ENCODE measurements at regions not wholly inside any gene's neighbourhood (a gene's known extent, or its start where the extent isn't known, plus 50 kb on each side); places are given as distances from the start of the nearest gene placed in this dataset.

DNA sequence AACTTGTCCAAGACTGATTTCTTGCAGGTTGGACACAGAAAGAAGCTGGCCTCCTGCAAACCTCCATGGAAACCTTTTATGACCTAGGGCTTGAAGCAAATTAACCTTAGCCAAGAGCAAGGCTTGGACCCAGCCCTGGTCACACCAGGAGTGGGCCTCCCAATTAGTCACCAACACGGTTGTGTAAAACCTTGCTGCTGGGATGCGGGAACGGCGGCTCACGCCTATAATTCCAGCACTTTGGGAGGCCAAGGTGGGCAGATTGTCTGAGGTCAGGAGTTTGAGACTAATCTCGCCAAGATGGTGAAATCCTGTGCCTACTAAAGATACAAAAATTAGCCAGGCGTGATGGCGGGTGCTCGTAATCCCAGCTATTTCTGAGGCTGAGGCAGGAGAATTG, 419.9 kb downstream of the AASDHPPT start:
- no peak overlapping the region for H3K4me3 ChIP-seq (ENCODE audit: low read length)
- no peaks in the 10 kb centered on the region for H3K36me3 ChIP-seq (ENCODE audit: low read depth, low read length)
- no peak overlapping the region for H2AFZ ChIP-seq (ENCODE audit: low read length)
- H3F3A ChIP-seq (ENCODE audit: low read length, unreplicated experiment): no peaks in the 10 kb centered on the region
- BruUV-seq (replicated peaks): no TSS peak
- H3K27ac ChIP-seq (ENCODE audit: low read length): no peak overlapping the region
- no peak for ATAC-seq
- intact Hi-C loops (cut with micrococcal nuclease): loop anchor here (10.0 kb wide), 2 partner anchors 207 to 537 kb away; no protein-coding TSS in a partner anchor
- no peaks in the 10 kb centered on the region for H4K20me1 ChIP-seq (ENCODE audit: low read length)
- no peaks in the 10 kb centered on the region for H3K27me3 ChIP-seq (ENCODE audit: low read length)
- H3K9ac ChIP-seq (ENCODE audit: low read length): no peak overlapping the region
- no peak overlapping the region for H3K4me2 ChIP-seq (ENCODE audit: low read length)
- DNase-seq: no peak
- ChIA-PET POLR2A (ENCODE audit: unreplicated experiment) (no interaction called here), CTCF (no interaction called here)
- H3K4me1 ChIP-seq (ENCODE audit: insufficient read depth, low read length): peaks cover 39% of the 10 kb centered on the region
- no peak for TF ChIP-seq EZH2 (IDR thresholded peaks at IDR 0.05; ENCODE audit: low read length, unreplicated experiment)
- no peaks in the 10 kb centered on the region for H3K9me2 ChIP-seq (replicated peaks; ENCODE audit: low read length)
- H3K79me2 ChIP-seq (ENCODE audit: low read length): no peaks in the 10 kb centered on the region
- H3K9me3 ChIP-seq (ENCODE audit: low read length): no peaks in the 10 kb centered on the region

DNA sequence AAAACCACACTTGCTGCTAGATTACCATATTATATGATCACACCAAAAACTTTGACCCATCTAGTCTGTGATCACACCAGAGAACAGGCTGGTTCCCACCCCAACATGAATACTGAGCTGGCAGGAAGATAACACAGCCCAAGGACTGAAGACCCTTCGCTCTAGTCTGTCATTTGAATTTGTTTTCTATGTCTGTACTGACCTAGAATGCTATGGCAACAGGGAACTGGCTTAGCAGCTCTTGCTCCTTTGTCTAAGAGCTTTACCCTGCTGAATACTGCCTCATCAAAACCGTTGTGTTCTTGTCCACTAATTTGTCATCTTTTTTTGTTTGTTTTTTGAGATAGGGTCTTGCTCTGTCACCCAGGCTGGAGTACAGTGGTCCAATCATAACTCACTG, 420.4 kb downstream of the AASDHPPT start:
- H3K79me2 ChIP-seq (ENCODE audit: low read length): no peaks in the 10 kb centered on the region
- no peak overlapping the region for H3K4me3 ChIP-seq (ENCODE audit: low read length)
- DNase-seq (no peak), ATAC-seq (no peak)
- H2AFZ ChIP-seq (ENCODE audit: low read length): no peak overlapping the region
- no peaks in the 10 kb centered on the region for H3K27me3 ChIP-seq (ENCODE audit: low read length)
- H3K4me1 ChIP-seq (ENCODE audit: insufficient read depth, low read length): peaks cover 39% of the 10 kb centered on the region
- no TSS peak for BruUV-seq (replicated peaks)
- CTCF ChIA-PET: no interaction called here
- intact Hi-C loops (cut with micrococcal nuclease): loop anchor here (10.0 kb wide), 2 partner anchors 207 to 537 kb away; no protein-coding TSS in a partner anchor
- TF ChIP-seq EZH2 (IDR thresholded peaks at IDR 0.05; ENCODE audit: low read length, unreplicated experiment): no peak
- TF ChIP-seq CTCF (conservative IDR thresholded peaks at IDR 0.05; ENCODE audit: low read depth, low read length): no peak
- no peak for TF ChIP-seq EZH2phosphoT487 (IDR thresholded peaks at IDR 0.05; ENCODE audit: borderline replicate concordance, low read length)
- no peaks in the 10 kb centered on the region for H4K20me1 ChIP-seq (ENCODE audit: low read length)
- H3K9ac ChIP-seq (ENCODE audit: low read length): no peak overlapping the region
- no peaks in the 10 kb centered on the region for H3F3A ChIP-seq (ENCODE audit: low read length, unreplicated experiment)
- POLR2A ChIA-PET (ENCODE audit: unreplicated experiment): no interaction called here
- no peak overlapping the region for H3K4me2 ChIP-seq (ENCODE audit: low read length)
- H3K9me2 ChIP-seq (replicated peaks; ENCODE audit: low read length): no peaks in the 10 kb centered on the region
- H3K27ac ChIP-seq (ENCODE audit: low read length): no peak overlapping the region
- no peaks in the 10 kb centered on the region for H3K9me3 ChIP-seq (ENCODE audit: low read length)
- H3K36me3 ChIP-seq (ENCODE audit: low read depth, low read length): no peaks in the 10 kb centered on the region

DNA sequence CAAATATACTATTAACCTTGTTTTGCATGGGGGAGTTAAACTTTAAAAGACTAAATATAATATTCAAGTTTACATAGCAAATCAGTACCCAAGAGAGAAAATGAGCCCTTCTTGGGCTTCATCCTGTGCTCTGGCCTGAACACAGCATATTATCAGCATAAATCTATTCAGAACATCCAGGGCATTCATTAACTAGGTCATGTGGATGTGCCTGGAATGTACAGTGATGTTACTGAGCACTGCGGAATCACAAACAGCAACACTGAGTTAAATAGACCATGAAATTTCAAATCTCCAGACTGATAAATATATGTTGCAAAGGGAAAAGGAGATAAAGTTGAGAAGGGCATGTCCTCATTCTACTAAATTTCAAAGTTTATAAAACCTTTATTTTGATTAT, 426.4 kb downstream of the AASDHPPT start:
- Histone ChIP-seq H3K4me2 (ENCODE audit: low read length) (no peak overlapping the region), H3K9me2 (replicated peaks; ENCODE audit: low read length) (no peaks in the 10 kb centered on the region), H3K36me3 (ENCODE audit: low read depth, low read length) (no peaks in the 10 kb centered on the region), H3K27me3 (ENCODE audit: low read length) (no peaks in the 10 kb centered on the region), H3F3A (ENCODE audit: low read length, unreplicated experiment) (no peaks in the 10 kb centered on the region), H3K4me1 (ENCODE audit: insufficient read depth, low read length) (no peaks in the 10 kb centered on the region), H3K27ac (ENCODE audit: low read length) (no peak overlapping the region), H2AFZ (ENCODE audit: low read length) (no peak overlapping the region), H3K9ac (ENCODE audit: low read length) (no peak overlapping the region), H4K20me1 (ENCODE audit: low read length) (no peaks in the 10 kb centered on the region), H3K9me3 (ENCODE audit: low read length) (no peaks in the 10 kb centered on the region), H3K79me2 (ENCODE audit: low read length) (no peaks in the 10 kb centered on the region), H3K4me3 (ENCODE audit: low read length) (no peak overlapping the region)
- ChIA-PET CTCF (no interaction called here), POLR2A (ENCODE audit: unreplicated experiment) (no interaction called here)
- TF ChIP-seq EZH2phosphoT487 (IDR thresholded peaks at IDR 0.05; ENCODE audit: borderline replicate concordance, low read length): no peak
- TF ChIP-seq EZH2 (IDR thresholded peaks at IDR 0.05; ENCODE audit: low read length, unreplicated experiment): no peak
- TF ChIP-seq CTCF (conservative IDR thresholded peaks at IDR 0.05; ENCODE audit: low read depth, low read length): no peak
- DNase-seq (no peak), ATAC-seq (no peak)
- BruUV-seq (replicated peaks): no TSS peak
- intact Hi-C loops (cut with micrococcal nuclease): no loop called here

Measured in PC-3 (cell line).